GM19467 (cell line): ENCODE measurements at regions not wholly inside any gene's neighbourhood (a gene's known extent, or its start where the extent isn't known, plus 50 kb on each side); places are given as distances from the start of the nearest gene placed in this dataset.

Experiments used
- ATAC-seq: cut with Tn5 transposase; IDR thresholded peaks from one replicate; pipeline ENCODE4 v1.9.1; 2021; ENCODE audit warnings: mild to moderate bottlenecking, moderate library complexity; ENCODE audit not compliant: unreplicated experiment

DNA sequence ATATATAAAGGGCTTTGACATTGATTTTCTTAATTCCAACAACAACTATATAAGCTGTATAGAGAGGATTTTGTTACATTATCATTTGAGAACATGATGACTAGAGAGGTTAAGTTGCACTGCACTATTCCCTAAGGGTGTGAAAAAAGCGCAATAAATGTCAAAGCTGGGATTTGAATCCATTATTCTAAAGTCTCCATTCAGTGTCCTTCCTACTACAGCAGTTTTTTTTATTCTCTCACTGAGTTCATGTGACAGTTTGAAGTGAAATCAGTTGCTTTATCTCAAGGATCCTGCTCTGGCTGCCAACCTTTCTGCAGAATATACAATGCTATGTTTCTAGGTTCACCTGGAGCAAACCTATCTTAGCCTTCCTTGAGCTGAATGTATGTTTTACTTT, 177.5 kb downstream of the ANKRD50 start:
- no peak for ATAC-seq

DNA sequence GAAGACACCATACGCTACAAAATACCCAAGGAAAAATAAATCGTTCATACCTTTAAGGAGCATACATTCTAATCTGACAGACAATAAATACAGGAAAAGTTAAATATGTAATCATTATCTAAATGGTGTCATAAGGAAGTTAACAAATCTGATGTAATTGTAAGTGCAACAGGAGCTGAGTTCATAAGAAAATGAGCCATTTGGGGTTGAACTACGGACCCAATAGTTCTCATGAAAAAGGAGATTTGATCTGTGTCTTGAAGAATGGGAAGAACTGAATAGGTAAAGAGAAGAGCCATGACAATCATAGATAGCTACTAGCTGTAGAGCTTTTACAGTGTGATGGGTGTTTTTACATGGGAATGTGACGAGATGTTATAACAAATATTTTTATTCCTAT, 175.6 kb downstream of the ANKRD50 start:
- ATAC-seq = no peak

DNA sequence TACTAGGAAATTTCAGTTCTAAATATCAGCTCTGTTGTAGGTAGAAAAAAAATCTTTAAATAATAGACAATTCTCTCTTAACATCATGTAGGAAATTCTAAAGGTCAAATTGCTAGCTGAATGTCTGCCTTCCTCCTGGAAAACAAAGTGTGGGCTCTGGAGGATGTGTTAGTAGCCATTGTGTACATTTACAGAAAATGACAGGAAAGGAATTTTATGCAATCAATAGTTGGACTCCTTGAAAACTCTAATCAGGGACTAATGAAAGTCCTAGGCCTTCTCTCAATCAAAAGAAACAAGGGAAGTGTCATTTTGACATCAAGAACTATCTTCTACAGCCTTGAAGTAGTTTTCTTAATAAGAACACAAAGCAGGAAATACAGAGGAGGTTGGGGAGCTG, 174.6 kb downstream of the ANKRD50 start:
- no peak for ATAC-seq

DNA sequence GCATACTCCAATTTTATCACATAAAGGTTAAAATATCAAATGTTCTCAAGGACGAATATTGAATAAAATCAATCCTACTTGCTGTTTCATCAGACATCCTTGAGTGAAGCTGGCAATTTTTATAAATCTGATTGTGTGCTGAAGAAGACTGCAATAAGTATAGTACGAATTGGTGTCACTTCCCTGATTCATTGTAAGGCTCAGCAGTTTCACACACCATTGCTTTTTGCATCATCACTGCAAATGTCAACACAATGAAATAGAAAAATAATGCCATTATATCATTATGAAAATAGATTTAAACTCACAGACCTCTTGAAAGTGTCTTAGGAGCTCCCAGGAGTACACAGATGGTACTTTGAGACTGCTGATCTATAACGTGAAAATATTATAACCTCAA, 172.5 kb downstream of the ANKRD50 start:
- no peak for ATAC-seq

DNA sequence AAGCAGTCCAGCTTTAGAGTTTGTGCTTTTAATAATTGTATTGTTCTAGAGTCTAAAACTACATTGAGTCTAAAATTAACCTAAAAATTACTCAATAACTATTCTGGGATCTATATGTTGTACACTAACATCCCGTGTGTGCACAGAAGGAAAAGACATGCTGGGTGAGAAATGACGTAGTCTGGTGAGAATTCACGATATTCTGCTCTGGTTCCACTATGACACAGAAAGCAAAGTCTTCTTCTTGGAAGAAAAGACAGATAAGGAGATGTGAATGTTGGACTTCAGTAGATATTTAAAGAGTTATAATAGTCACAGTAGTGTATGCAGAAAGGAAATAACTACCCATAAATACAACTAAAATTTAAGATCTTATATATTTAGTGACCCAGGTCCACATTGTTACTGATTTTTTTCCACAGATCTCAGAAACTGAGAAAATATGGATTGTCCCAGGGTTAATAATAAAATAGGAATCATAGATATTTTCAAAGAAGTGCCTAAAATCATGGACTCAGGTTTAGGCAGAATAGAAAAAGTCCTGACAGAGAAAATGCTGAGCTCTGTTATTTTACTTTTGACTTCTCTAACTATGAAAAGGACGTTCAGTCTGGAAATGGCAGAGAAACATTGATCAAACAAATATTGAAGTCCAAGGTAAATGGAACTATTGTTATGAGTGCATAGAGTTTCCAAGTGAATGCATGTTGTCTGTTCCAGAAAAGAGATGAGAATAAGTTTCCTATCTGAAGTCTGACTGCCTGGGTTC, 170.7 kb downstream of the ANKRD50 start:
- ATAC-seq = no peak

DNA sequence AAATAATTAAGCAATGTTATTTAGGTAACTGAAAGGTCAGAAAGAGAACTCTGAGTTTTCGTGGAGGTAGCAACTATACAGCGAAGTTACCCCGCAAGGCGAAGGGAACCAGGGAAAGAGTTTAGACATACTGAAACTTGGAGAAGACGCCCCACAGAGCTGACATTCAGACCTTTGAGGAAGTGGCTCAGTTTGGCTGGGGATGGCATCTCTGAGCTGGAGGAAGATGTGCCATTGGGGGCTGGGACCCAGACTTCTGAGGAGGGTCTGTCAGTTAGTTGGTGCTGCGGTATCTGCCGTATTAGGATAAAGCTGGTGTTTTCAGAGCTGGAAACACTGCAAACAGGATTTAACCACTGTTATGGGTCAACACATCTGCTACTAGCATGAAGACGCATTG, 156.6 kb downstream of the ANKRD50 start:
- ATAC-seq = no peak

DNA sequence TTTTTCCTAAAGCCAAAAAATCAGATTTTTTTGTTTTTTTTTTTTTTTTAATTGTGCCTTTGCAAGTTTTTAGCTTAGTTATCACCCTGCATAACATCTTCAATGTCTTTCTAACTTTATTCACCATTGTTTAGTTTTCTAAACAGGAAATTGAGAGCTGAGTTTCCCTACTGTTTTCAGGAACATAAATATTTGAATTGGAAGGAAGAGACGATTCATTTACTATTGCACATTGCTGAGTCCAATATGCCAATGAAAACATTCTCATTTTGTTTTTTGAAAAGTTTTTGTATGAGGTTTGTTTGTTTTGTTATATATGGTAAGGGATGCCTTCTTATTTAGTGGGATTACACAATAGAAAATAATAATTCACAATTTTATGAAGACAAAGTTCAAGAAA, 148.4 kb downstream of the ANKRD50 start:
- ATAC-seq = no peak

DNA sequence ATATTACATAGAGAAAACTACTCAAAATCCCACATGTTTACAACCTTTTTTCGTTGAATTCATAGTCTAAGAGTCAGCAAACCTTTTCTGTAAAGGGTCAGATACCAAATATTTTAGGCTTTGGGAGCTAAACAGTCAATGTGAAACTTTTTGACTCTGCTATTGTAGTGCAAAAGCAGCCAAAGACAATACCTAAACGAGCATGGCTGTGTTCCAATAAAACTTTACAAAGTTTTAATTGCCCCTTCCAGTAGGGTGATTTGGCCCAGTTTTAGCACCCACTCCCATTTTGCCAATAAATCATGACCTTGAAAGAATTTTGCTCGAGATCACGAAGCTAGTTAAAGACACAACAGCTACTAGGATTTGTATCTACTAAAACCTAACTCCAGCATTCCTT, 147.2 kb downstream of the ANKRD50 start:
- no peak for ATAC-seq

DNA sequence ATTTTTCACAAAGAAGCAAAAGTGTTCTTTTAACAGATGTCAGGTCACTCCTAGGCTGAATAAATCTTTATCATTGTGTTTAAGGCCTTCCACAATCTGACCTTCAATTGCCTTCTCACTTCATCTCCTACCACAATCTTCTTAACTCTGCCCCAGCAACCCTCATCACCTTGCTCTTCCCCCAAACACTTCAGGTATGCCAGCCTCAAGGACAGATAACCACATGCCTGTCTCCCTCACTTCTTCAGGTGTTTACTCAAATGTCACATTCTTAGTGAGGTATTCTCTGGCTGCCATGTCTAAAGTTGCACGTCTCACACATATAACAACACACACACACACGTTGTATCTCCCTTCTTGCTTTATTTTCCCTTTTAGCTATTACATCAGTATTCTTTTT, 146.5 kb downstream of the ANKRD50 start:
- ATAC-seq = no peak

DNA sequence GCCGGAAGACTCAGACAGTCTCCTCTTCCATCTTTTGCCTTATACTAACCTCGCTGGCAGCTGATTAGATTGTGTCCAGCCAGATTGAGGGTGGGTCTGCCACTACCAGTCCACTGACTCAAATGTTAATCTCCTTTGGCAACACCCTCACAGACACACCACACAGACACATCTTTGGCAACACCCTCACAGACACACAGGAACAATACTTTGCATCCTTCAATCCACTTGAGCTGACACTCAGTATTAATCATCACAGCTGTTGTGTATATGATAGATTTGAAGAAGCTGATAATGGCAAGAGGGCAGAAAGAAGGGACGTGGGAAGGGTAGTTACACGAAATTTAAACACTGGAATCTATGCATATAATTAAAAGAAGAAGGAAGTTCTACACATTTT, 139.5 kb downstream of the ANKRD50 start:
- ATAC-seq = no peak

DNA sequence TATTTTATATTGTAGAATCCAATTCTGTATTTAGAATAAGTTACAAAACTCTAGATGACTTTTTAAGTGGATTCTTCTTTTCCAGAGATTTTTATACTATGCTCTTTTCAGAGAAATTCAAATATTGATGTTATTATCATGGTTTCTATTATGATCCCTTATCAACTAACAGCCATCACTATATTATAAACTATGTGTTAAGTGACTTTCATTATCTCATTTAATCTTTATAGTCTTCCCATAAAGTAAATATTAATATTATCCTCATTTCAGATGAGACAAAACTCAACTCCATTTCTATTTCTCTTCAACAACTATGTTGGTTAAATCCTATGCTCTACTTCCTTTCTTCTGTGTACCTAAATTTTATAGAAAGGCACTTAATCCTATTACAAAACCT, 132.6 kb downstream of the ANKRD50 start:
- no peak for ATAC-seq

DNA sequence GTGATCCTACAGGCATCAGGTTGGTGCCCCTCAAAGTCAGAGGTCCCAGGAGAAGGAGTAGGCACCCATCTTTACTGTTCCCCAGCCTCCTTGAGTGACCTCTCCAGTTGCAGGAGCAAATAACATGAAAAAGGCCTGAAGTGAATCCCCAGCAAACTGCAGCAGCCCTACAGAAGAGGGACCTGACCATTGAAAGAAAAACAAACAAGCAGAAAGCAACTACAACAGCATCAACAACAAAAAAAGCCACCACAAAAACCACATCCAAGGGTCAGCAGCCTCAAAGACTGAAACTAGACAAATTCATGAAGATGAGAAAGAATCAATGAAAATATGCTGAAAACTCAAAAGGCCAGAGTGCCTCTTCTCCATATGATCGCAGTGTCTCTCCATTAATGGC, 128.7 kb downstream of the ANKRD50 start:
- ATAC-seq = no peak

DNA sequence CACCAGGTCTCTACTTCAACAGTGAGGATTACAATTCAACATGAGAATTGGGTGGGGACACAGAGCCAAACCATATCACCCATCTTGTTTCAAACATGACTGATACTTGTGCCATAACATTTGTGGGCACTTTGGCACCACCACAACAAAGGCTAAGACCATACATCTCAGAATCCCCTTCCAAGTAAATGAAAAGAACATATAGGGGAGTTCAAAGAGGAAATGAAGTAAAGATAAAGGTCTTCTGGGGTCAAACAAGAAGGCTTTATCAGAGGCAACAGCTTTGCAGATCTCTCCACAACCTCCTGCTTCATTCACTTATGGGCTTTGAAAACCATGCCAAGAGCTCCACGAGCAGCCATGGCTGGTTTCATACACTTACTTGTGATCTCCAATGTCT, 122.7 kb downstream of the ANKRD50 start:
- no peak for ATAC-seq

DNA sequence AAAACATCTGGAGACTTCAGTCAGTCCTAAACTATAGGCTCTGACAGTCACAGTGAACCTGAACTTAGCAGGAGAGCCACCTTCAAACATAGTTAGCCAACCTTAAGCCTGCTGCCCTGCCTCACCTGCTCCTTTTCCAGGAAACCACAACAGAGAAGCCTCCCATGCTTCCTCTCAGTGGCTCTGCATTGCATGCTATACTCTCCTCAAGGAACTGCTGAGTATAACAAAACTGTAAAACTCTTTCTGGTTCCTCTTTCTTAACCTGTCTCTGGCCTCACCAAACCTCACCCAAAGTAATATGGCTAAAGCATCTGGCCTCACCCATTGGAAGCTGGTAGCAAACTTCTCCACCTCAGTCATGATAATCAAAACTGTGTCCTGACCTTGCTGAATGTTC, 122.1 kb downstream of the ANKRD50 start:
- ATAC-seq = no peak

DNA sequence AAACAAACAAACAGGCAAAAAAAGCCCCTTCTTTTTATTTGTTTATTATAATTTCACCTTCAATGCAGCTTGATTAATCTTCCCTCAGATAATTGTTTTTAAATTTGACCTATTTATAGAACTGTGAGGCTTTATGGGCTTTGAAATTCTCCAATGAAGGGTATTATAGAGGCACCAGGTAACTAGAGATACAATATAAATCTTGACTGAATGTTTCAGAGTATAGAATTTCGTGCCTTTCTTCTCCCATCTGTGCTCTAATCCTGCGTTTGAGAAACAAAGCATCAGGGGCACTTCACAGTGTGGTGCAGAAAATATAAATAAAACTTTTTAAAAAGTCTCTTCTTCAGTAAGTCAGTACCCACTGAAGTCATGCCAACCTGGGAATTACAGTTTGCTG, 120.9 kb downstream of the ANKRD50 start:
- ATAC-seq = no peak

DNA sequence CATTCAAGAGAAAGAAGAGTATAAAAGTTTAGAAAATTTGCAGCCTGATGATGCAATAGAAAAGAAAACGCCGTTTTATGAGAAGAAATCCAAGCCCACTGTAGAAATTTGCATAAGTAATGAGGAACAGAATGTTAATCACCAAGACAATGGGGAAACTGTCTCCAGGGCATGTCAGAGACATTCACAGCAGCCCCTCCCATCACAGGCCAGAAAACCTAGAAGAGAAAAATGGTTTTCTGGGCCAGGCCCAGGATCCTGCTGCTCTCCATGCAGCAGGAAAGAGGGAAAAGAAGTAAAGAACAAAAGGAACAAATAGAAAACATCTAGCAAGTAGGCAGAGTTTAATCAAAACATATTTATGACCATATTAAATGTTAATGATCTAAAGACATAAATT, 119.0 kb downstream of the ANKRD50 start:
- ATAC-seq = no peak

DNA sequence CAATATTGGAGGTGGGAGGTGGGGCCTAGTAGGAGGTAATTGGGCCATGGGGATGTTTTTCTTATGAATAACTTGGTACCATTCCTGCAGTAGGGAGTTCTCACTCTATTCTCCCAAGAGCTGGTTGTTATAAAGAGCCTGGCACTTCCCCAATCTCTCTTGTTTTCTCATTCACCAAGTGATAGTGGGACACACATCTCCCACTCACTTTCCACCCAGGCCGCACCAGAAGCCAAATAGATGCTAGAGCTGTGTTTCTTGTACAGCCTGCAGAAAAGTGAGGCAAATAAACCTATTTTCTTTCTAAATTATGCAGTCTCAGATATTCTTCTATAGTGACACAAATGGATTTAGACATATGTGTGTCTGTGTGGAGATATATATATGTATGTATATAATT, 117.6 kb downstream of the ANKRD50 start:
- no peak for ATAC-seq

DNA sequence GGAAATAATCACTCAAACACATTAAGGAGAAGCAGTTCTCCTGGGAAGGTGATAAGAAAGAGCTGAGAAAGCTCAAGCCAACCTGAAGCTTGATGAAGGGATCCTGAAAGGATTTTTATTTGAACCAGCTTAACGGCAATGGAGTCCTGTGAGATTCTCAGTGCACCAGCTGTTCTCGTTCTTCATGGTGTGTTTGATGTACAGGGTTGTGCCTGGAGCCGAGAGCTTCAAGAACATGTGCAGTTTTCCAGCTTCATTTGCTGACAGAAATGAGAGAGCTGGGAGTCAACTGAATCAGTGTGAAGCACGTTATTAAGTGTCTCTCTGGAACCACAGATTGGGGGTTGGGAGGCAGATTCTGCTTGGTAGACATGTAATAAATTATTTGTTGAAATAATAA, 115.7 kb downstream of the ANKRD50 start:
- no peak for ATAC-seq

DNA sequence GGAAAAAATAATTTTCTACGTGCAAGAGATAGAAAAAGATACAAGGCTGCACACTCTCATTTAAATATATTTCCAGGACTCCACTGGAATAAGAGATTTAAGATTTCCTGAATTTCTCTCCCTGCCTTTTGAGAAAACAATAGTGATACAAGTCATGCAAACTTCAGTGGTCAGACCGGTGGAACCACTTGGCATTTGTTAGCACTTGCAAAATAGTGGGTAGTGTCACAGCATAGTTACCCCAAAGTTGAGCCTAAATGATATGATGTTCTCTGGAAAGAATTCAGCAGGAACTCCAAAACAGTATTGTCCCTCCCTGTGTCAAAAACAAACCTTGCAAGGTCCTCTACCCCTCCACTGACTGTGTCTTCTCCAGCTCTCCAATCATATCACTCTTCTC, 102.3 kb downstream of the ANKRD50 start:
- ATAC-seq = no peak
